HG03175 (cell line): ENCODE measurements at regions not wholly inside any gene's neighbourhood (a gene's known extent, or its start where the extent isn't known, plus 50 kb on each side); places are given as distances from the start of the nearest gene placed in this dataset.
"Not testable (repeated sequence)": the region's sequence is repeated elsewhere in the genome, so short reads cannot be mapped to it uniquely, and the experiment has no call there.

Experiments
- ATAC-seq: cut with Tn5 transposase; IDR thresholded peaks from one replicate; pipeline ENCODE4 v1.9.1; 2021; ENCODE audit warnings: mild to moderate bottlenecking, moderate library complexity; ENCODE audit not compliant: unreplicated experiment

DNA sequence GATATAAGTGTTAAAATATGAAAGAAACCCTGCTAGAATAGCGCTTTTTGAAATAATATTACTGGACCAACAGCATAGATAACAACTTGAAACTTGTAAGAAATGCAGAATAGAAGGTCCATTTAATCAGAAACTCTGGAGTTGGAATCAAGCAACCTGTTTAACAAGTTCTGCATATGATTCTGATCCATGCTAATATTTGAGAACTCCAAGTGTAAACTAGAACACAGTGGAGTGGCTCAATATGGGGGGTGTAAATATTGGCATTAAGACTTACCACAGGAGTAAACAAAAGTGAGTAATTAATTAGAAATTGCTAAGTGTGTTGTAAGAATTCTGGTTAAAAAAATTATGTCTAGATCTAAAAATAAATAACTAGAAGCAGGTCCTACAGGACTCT is 151.2 kb downstream of the SLITRK1 start:
- no peak for ATAC-seq

DNA sequence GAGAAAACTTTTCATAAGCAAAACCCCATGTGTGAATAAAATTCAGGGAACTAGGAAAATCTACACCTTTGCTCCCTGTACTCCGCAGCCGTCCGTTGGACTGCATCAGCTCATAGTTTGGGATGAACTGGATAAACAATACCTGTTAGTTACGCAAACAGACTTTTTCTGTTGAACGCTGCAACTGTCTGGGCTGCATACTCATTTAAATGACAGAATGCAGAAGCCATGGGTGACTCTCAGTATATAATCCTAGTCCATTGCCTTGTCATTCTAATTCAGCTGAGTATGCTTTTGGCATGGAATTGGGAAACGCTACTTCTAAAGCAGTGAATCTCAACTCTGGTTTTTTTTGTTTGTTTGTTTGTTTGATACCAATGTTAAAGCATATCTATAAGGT is 151.6 kb downstream of the SLITRK1 start:
- ATAC-seq: no peak

DNA sequence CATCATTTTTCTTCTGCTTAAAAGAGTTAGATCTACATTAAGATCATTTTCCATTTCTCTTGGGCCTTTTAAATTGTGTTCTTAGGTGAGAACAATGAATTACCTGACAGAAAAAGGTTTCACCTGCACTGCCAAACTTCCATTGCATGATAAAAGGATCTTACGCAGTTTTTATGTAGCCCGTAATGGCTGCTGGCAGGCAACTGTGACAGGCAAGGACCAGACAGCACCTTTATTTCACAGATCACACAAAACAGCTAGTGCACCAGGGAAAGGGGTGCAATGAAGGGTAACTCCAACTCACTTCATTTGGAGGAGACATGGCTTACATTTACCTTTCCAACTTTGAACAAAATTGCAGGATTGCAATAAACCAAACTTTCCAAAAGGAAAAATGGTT is 159.8 kb downstream of the SLITRK1 start:
- no peak for ATAC-seq

DNA sequence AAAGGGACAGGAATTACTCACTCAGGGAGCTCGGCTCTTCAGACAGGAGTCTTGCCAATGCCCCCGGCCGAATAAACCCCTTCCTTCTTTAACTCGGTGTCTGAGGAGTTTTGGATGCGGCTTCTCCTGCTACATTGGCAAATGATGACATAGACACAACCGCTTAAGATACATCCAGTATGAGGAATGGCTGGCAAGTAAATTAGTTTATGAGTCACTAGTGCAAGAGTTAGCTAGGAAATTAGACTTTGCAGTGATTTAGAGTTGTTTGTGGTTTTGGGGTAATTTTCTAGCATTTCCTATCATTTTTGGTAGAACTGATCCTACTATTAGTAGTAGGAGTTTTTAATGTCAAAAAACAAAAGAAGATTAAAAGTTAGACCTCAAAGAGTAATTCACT is 166.2 kb downstream of the SLITRK1 start:
- ATAC-seq: no peak

DNA sequence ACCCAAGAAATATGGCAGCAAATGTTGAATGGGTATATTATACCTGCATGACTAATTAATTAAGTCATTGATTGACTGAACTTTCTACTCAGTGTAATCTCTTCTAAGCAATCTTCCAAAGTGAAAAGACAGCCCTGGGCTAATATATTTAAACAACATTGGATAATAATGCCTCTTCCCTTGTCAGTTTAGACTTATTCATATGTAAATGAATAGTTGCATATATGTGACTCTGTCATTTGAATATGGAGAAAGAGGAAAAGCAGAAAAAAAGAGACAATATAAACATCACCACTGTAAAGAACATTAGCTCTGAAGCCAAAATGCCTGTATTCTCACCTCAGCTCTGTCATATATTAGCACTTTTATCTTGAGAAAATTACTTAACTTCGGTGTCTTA is 168.0 kb downstream of the SLITRK1 start:
- ATAC-seq: no peak

DNA sequence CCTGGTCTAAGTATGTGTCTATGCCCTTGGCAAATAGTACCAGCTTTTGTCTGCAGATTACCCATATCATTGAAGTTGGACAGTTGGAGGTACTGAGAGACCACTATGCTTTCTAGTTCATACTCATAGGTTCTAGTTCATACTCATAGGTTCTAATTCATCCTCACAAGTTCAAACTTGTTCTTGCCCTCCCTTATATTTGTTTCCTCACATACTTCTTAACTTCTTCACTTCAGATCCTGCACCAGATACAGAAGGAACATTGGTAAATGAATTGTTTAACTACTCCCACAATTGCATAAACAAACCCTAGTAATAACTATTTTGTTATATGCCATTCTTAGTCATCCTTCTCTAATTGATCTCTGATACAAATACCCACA is 172.2 kb downstream of the SLITRK1 start:
- ATAC-seq: no peak

DNA sequence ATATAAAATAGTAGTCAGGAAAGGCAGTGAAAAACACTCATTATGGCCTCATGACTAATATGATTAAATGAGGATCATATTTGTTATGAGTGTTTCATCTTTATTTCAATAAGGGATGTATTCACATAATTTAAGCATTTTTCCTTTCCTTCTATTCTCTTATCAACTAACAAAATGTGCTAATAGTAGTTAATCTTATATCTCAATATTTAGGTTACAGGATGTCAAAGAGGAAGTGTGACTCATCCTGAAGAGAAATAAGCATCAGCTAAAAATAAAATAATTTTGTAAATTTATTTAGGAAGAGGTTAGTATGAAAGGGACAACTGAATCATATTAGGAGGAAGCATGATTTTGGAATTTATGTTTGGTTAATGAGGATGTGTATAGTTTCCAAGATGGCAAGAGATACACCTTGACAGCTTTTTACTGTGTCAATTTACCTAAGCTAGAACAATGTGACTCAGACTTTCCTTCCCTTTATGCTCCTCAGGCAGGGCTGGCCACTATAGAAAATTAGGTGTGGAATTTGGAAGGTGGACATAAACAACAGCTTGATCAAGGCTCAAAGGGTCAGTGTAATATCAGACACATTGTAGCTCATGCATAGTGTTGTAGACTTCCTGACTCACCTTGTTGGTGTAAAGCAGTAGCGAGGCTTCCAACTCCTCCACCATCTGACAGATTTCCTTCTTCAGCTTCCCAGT is 172.7 kb downstream of the SLITRK1 start:
- no peak for ATAC-seq

DNA sequence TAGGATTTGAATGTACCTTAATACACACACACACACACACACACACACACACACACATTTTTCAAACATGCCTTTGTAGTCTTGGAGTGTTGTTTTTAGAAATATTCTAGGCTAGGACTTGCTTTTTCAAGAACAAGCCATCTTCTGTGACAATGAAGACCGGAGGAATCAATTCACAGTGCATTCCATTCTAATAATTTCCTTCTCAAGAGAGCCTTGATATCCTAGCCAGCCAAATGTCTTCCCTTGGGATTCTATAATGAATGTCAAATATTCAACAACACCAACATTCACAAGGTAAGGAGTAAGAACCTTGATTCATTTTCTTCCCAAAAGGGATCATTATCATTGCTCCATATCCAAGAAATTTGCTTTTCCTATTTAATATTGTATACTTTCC is 180.3 kb downstream of the SLITRK1 start:
- ATAC-seq: no peak

DNA sequence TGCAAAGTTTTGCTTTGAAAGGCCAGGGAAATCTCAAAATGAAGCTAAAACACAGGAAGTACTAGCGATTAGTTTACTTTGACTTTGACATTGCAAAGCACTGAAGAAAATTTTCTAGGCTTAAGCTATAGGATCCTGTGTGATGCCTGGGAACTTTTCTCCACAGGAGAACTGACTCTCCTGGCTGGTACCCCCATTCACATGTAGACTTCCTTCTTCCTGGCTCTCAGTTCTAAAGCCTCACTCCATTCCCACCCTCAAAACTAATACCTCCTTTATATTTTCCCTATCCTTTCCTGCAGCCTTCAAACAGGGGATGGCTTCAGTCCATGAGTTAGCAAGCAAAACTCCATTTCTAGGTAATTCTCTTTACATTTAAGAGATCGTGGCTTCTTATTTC is 189.5 kb downstream of the SLITRK1 start:
- ATAC-seq: no peak

DNA sequence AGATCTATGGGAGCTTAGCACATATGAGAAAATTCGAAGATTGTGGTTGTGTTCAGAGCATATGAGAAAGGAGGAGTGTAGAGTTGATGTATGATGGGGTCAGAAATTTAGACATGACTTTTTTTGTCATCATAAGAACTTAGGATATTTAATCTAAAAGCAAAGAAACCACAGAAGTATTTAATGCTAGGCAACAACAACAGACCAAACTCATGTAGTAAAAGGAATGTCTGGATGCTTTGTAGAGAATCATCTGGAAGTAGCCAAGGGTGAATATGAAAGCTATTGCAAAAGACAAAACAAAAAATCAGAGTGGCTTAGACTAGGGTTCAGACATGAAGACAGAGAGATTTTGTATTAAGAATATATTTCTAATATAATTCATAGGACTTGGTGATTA is 190.3 kb downstream of the SLITRK1 start:
- ATAC-seq: no peak

DNA sequence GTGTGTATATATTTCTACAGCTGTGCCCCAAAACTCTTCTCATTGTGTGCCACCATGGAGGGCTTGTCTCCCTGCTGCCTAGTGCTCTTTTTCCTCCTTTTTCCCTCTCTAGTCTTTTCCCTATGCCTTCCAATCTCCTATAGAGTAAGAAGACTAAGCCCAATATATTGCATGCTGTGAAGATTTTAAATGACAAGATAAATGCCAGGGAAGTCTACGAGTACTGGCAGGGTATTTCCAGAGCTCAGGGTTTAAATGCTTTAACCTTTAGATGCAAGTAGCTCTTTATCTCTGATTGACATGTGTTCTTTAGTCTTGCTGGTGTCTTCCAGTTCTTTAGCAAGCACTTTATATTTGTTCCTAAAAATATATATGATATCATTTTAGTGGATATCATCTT is 200.7 kb downstream of the SLITRK1 start:
- ATAC-seq: no peak

DNA sequence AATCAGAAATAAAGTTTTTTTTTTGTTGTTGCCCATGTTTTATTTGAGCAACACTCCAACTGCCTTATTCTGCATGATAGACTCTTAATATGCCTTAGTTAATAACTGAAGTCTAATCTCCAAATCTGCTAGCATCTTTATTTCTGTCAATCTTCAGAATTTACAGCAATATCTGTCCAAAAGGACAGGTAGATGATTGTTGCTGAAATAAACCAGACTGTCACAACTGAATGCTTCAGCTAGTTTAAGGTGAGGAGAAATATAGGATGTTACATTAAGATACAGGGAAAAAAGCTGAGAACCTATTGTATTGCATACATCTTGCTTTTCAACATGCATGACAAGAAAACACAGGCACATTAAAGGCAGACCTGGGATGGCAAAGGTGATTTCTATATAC is 204.3 kb downstream of the SLITRK1 start:
- ATAC-seq: no peak

DNA sequence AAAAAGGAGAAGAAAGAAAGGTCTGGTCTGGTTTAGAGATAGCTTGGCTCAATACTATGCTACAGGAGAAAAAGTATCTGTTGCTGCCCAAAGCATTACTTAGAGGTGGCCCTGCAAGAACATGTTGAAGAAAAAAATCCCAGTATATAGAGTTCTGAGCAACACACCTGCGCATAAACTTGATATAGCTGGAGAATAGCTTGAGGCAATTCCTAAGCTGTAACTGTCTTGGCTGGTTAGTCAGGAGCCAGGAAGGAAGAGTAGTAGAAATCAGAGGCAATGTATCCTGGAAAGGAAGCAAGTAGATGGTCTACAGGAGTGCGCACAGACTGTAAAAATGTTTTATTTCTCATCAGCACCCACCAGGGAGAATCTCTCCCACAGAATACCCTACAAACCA is 209.7 kb downstream of the SLITRK1 start:
- ATAC-seq: no peak

DNA sequence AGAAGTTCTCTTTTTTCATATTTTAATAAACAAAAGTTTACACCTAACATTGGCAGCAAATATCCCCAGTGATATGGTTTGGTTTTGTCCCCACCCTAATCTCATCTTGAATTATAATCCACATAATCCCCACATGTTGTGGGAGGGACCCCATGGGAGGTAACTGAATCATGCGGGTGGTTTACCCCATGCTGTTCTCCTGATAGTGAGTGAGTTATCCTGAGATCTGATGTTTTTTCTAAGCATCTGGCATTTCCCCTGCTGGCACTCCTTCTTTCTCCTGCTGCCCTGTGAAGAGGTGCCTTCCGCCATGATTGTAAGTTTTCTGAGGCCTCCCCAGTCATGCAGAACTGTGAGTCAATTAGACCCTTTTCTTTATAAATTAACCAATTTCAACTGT is 214.7 kb downstream of the SLITRK1 start:
- ATAC-seq: no peak

DNA sequence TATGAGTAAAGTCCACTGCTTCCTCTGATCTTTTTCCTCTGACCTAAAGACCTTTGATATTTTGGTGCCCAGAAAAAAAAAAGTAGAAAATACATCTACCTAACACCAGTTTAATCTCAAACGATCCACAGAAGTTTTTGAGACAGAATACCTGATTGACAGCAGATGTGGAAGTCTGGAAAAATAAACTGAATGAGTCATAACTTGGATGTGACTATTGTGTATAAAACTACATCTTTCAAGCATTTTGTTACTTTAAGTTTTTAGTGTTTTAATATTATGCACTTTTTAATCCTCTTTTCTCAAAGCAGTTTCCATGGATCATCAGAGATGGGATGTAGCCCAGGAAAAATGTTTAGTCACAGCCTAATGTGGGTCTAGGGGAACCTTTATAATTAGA is 216.1 kb downstream of the SLITRK1 start:
- no peak for ATAC-seq

DNA sequence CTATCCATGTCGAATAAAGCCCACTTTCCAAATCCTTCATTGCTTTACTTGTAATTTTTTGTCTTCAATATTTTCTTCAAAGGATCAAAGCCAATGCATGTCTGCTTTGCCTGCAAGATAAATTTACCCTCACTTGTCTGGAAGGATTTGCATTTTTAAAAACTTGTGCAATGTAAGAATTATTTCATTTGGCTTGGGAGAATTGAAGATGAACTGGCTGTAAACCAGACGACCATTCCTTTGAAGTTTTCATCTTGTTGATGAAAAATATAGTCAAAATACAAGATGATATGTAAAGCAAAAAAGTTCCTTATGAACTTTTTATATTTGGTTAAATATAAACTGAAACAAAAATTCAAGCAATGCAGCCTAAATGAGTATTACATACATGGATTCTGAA is 225.0 kb downstream of the SLITRK1 start:
- ATAC-seq: no peak

DNA sequence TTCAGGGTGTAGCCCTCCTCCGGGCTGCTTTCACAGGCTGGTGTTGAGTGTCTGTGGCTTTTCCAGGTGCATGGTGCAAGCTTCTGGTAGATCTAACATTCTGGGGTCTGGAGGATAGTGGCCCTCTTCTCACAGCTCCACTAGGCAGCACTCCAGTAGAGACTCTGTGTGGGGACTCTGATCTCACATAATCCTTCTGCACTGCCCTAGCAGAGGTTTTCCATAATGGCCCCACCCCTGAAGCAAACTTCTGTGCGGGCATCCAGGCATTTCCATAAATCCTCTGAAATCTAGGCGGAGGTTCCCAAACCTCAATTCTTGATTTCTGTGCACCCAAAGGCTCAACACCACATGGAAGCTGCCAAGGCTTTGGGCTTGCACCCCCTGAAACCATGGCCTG is 239.7 kb downstream of the SLITRK1 start:
- ATAC-seq: not testable (repeated sequence)

DNA sequence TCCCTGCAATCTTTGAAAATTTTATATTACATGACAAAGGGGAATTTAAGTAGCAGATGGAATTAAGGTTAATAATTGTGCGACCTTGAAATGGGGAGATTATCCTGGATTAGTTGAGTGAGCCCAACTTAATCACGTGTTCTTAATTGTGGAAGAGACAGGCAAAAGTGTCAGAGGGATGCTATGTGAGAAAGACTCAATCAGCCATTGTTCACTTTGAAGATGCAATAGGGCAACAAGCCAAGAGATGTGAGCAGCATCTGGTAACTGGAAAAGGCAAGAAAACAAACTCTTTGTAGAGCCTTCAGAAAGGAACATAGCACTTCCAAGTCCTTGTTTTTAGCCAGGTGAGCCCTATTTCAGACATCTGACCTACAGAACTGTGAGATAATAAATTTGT is 247.7 kb downstream of the SLITRK1 start:
- ATAC-seq: no peak

DNA sequence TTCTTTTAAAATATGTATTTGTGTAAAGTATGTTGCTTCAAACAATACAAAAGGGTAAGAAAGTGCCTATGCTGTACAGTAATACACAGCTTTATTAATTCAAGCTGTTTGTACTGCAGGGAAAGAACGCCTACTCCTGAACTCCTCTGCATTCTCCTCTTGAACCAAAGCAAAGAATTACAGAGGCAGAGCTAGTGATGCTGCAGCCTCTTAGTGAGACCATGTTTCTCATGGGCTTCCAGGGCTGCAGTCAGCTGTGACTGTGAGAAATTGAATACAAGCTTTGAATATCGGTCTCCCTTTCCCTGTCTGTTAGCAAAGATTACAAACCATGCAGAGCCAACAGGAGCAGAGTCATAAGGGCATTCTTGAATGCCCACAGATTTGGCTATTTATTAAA is 248.5 kb downstream of the SLITRK1 start:
- ATAC-seq: no peak

DNA sequence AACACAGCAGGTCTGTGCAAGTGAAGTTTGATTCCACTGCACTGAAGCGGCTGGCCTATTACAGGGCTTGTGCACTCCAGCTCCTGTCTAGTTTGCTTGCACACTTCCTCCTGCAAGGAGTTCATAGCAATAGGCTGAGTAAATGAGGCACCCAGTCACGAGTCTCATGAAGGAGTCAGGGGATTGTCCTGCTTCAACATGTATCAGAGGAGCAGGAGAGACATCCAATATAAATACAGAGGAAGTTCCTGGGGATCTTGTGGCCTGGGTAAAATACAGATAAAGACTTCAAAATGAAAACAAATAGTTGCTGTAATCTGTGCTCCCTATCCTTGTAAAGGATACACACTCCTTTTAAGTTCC is 259.9 kb downstream of the SLITRK1 start:
- ATAC-seq: no peak

DNA sequence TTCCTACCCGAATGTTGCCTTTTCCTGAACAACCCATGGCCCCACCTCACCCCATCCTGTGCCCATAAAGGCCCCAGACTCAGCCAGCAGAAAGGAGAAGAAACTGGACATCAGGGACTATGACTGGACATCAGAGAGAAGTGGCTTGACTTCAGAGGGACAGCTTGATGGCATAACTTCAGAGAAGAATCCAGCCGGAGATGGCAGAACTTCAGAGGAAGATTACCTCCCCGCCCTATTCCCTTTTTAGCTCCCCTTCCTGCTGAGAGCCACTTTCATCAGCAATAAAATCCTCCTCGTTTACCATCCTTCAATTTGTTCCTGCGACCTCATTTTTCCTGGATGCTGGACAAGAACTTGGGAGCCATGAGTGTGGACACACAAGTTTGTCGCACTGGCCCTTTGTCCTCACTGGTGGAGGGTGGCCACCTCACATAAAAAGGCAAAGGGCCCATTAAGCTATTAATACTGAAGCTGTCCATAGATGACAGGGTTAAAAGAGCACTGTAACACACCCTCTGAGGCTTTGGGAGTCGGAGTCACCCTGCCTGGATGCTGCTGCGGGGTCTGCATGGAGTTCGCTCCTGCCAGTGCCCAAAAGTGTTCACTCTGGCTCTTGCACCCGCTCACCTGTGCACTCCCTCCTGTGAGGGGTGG is 260.4 kb downstream of the SLITRK1 start:
- no peak for ATAC-seq

DNA sequence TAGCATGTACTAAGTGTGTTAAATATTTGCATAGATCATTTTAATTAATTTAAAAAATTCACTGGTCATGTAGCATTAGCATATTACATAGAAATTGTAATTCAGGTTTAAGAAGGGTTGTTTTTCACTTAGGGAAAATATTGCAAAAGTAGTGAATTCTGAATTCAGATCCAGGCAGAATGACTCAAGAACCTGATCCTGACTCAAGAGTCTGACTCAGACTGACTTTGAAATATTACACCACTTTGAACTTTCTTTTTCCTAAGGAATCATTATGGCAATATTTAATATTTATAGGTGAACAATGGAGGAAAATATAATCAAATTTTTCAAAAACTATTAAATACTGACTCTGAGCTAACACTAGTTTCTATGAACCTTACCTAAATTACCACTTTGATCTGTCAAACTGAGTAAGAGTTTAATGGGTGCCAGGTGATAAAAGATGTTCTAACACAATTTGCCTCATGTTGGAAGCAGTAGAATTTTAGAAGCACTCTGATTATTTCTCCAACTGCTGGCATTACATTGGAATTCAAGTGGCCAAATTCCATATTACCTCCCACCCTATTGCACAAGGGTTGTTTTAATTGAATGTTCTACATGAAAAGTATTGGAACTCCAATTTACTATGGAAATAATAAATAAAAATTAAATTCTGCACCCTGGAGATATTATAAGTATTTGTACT is 261.6 kb downstream of the SLITRK1 start:
- ATAC-seq: no peak
